ENCODE measurements at regions not wholly inside any gene's neighbourhood (a gene's known extent, or its start where the extent isn't known, plus 50 kb on each side); places are given as distances from the start of the nearest gene placed in this dataset.
"Not testable (repeated sequence)": the region's sequence is repeated elsewhere in the genome, so short reads cannot be mapped to it uniquely, and the experiment has no call there.

GRCh38 chr13:62104136-62104535 lies 688.5 kb upstream of the PCDH20 start:
- not testable (repeated sequence) for H3K79me2 ChIP-seq (replicated peaks; ENCODE audit: insufficient read depth); H3K4me3 ChIP-seq; H3K9me2 ChIP-seq (ENCODE audit: insufficient read depth); H3K4me2 ChIP-seq; H3F3A ChIP-seq (replicated peaks; ENCODE audit: low read depth); H3K27me3 Mint-ChIP-seq (ENCODE audit: insufficient read depth, low read depth, poor library complexity); H4K20me1 ChIP-seq (replicated peaks; ENCODE audit: insufficient read depth); H3K27ac ChIP-seq (ENCODE audit: low read depth); H3K36me3 ChIP-seq (ENCODE audit: insufficient read depth); H3K36me3 Mint-ChIP-seq (ENCODE audit: low read depth); H3K27ac Mint-ChIP-seq; H3K4me1 ChIP-seq (ENCODE audit: insufficient read depth); H3K27me3 ChIP-seq (ENCODE audit: insufficient read depth); DNase-seq (ENCODE audit: low spot score); H3K9me3 Mint-ChIP-seq; H3K4me3 Mint-ChIP-seq; ATAC-seq; H3K4me1 Mint-ChIP-seq
- peak overlapping the region; percentile 40; the same call in 1 of the 2 replicates for H2AFZ ChIP-seq

DNA sequence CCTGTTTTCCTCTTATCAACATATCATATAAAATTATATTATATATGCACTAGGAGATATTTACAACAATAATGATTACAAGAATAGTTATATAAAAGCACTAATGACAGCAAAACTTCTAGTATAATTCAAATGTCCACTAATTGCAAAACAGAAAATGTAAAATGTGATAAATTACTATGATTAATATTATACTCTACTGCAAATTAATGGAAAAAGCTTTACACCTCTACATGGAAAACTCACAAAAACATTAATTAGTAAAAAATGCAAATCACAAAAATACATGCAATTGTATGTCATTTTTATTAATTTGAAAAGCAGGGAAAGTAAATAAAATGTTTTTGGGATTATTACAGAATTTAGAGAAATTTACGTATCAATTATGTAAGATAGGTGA lies 681.0 kb upstream of the PCDH20 start:
- 0 out of 3 replicates have a peak, but pooled peaks cover 2% of the 10 kb centered on the region for H3K9me3 Mint-ChIP-seq
- H3K27ac Mint-ChIP-seq, result no peak overlapping the region
- H3K36me3 Mint-ChIP-seq (ENCODE audit: low read depth), result no peaks in the 10 kb centered on the region
- H3K79me2 ChIP-seq (replicated peaks; ENCODE audit: insufficient read depth), result no peaks in the 10 kb centered on the region
- no peaks in the 10 kb centered on the region for H3K36me3 ChIP-seq (ENCODE audit: insufficient read depth)
- no peak for ATAC-seq
- H4K20me1 ChIP-seq (replicated peaks; ENCODE audit: insufficient read depth), result no peaks in the 10 kb centered on the region
- no peak overlapping the region for H3K27ac ChIP-seq (ENCODE audit: low read depth)
- H3K4me3 ChIP-seq, result no peak overlapping the region
- no peaks in the 10 kb centered on the region for H3K4me1 Mint-ChIP-seq
- no peak overlapping the region for H3K4me2 ChIP-seq
- H2AFZ ChIP-seq, result no peak overlapping the region
- H3F3A ChIP-seq (replicated peaks; ENCODE audit: low read depth), result no peaks in the 10 kb centered on the region
- peaks cover 5% of the 10 kb centered on the region; the same call in 1 of the 2 replicates for H3K9me2 ChIP-seq (ENCODE audit: insufficient read depth)
- H3K27me3 ChIP-seq (ENCODE audit: insufficient read depth), result no peaks in the 10 kb centered on the region
- H3K27me3 Mint-ChIP-seq (ENCODE audit: insufficient read depth, low read depth, poor library complexity), result no peaks in the 10 kb centered on the region
- DNase-seq (ENCODE audit: low spot score), result no peak
- H3K4me1 ChIP-seq (ENCODE audit: insufficient read depth), result no peaks in the 10 kb centered on the region
- no peak overlapping the region for H3K4me3 Mint-ChIP-seq
- TF ChIP-seq ZNF114 (CRISPR knock-in tag; IDR thresholded peaks at IDR 0.05) (no peak), POLR2AphosphoS5 (IDR thresholded peaks at IDR 0.05; ENCODE audit: low read depth) (no peak), STAT1 (IDR thresholded peaks at IDR 0.05; ENCODE audit: unreplicated experiment) (no peak), NANOG (IDR thresholded peaks at IDR 0.05; ENCODE audit: borderline replicate concordance) (no peak), EZH2 (IDR thresholded peaks at IDR 0.05; ENCODE audit: low read depth, unreplicated experiment) (no peak), REST (IDR thresholded peaks at IDR 0.05; ENCODE audit: unreplicated experiment) (no peak), EZH2phosphoT487 (IDR thresholded peaks at IDR 0.05; ENCODE audit: unreplicated experiment) (no peak), ZNF331 (CRISPR knock-in tag; IDR thresholded peaks at IDR 0.05; ENCODE audit: low read depth) (no peak), JUNB (IDR thresholded peaks at IDR 0.05; ENCODE audit: unreplicated experiment) (no peak), CREB1 (CRISPR knock-in tag; IDR thresholded peaks at IDR 0.05; ENCODE audit: low read depth) (no peak)
- TF ChIP-seq, protein P1, sequence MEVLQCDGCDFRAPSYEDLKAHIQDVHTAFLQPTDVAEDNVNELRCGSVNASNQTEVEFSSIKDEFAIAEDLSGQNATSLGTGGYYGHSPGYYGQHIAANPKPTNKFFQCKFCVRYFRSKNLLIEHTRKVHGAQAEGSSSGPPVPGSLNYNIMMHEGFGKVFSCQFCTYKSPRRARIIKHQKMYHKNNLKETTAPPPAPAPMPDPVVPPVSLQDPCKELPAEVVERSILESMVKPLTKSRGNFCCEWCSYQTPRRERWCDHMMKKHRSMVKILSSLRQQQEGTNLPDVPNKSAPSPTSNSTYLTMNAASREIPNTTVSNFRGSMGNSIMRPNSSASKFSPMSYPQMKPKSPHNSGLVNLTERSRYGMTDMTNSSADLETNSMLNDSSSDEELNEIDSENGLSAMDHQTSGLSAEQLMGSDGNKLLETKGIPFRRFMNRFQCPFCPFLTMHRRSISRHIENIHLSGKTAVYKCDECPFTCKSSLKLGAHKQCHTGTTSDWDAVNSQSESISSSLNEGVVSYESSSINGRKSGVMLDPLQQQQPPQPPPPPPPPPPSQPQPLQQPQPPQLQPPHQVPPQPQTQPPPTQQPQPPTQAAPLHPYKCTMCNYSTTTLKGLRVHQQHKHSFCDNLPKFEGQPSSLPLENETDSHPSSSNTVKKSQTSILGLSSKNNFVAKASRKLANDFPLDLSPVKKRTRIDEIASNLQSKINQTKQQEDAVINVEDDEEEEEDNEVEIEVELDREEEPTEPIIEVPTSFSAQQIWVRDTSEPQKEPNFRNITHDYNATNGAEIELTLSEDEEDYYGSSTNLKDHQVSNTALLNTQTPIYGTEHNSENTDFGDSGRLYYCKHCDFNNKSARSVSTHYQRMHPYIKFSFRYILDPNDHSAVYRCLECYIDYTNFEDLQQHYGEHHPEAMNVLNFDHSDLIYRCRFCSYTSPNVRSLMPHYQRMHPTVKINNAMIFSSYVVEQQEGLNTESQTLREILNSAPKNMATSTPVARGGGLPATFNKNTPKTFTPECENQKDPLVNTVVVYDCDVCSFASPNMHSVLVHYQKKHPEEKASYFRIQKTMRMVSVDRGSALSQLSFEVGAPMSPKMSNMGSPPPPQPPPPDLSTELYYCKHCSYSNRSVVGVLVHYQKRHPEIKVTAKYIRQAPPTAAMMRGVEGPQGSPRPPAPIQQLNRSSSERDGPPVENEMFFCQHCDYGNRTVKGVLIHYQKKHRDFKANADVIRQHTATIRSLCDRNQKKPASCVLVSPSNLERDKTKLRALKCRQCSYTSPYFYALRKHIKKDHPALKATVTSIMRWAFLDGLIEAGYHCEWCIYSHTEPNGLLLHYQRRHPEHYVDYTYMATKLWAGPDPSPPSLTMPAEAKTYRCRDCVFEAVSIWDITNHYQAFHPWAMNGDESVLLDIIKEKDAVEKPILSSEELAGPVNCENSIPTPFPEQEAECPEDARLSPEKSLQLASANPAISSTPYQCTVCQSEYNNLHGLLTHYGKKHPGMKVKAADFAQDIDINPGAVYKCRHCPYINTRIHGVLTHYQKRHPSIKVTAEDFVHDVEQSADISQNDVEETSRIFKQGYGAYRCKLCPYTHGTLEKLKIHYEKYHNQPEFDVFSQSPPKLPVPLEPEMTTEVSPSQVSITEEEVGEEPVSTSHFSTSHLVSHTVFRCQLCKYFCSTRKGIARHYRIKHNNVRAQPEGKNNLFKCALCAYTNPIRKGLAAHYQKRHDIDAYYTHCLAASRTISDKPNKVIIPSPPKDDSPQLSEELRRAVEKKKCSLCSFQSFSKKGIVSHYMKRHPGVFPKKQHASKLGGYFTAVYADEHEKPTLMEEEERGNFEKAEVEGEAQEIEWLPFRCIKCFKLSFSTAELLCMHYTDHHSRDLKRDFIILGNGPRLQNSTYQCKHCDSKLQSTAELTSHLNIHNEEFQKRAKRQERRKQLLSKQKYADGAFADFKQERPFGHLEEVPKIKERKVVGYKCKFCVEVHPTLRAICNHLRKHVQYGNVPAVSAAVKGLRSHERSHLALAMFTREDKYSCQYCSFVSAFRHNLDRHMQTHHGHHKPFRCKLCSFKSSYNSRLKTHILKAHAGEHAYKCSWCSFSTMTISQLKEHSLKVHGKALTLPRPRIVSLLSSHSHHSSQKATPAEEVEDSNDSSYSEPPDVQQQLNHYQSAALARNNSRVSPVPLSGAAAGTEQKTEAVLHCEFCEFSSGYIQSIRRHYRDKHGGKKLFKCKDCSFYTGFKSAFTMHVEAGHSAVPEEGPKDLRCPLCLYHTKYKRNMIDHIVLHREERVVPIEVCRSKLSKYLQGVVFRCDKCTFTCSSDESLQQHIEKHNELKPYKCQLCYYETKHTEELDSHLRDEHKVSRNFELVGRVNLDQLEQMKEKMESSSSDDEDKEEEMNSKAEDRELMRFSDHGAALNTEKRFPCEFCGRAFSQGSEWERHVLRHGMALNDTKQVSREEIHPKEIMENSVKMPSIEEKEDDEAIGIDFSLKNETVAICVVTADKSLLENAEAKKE (CRISPR knock-in tag; IDR thresholded peaks at IDR 0.05), result no peak
- TF ChIP-seq, protein P2, sequence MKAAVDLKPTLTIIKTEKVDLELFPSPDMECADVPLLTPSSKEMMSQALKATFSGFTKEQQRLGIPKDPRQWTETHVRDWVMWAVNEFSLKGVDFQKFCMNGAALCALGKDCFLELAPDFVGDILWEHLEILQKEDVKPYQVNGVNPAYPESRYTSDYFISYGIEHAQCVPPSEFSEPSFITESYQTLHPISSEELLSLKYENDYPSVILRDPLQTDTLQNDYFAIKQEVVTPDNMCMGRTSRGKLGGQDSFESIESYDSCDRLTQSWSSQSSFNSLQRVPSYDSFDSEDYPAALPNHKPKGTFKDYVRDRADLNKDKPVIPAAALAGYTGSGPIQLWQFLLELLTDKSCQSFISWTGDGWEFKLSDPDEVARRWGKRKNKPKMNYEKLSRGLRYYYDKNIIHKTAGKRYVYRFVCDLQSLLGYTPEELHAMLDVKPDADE (IDR thresholded peaks at IDR 0.05), result no peak

Data from GM23338 (cell line).